Urothelium cell line (cell line): ENCODE measurements at regions not wholly inside any gene's neighbourhood (a gene's known extent, or its start where the extent isn't known, plus 50 kb on each side); places are given as distances from the start of the nearest gene placed in this dataset.
A peak's percentile ranks its signal among the peaks of the same experiment; 100 is the strongest.
"Not testable (repeated sequence)": the region's sequence is repeated elsewhere in the genome, so short reads cannot be mapped to it uniquely, and the experiment has no call there.

ENCODE experiments used
- DNase-seq: peaks from one replicate; pipeline ENCODE4 v3.0.0; 2011; ENCODE audit warnings: low spot score, mixed read lengths
- FAIRE-seq: peaks from 2 replicates; lab custom pipeline; 2011; peaks lifted over from hg19 to GRCh38; lab: Jason Lieb, UNC

DNA sequence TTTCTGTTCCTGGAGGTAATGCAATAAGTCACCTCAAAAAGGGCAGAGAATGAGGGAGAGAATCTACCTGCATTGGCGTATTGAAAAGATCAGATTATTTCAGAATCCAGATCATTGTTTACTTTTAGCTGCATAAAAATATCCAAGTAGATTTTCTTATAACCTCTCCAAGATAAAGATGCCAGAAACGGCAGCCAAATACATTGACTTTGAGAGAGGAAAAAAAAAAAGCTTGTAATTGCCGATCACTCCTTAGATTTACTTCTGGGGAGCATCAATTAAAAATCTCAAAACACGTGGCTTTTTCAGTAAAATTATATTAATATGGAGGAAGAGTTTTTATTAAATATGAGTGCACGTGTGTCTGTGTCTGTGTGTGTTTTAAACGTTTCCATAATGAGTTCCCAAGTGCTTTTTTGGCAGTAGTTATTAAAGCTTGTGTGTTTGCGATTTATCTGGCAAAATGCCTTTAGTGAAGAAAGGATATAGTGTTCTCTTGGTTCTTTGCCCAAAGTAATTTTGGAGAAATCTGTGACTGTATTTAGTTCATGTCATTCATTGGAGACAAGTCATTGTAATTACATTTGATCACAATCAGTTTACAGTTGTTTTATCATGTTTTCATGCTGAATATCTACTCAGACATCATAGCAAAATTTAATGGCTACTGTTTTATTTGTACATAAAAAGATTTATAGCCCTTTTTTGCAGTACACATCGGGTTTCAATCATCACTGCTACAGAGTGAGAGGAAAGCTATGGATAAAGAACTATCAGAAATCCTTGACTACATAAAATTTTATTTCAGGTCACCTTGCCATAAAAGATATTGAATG, 176.1 kb downstream of the TM9SF2 start:
- DNase-seq (no peak), FAIRE-seq (no peak)

DNA sequence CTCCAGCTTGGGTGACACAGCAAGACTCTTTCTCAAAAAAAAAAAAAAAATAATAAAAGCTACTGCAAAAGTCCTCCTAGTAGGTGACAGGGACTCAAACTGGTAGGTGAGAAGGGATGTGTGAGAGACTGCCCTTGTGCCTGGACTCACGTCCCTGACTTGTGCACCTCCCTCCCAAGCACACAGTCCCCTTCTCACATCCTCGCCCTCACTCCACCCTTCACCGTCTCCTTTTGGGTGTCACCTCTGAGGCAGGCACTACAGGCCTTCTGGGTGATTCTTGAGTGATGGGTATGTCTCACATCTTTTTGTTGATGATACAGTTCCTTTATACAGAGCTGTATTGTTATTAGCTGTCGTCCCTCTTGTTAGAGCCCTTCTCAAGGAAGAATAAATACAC, 170.5 kb downstream of the TM9SF2 start:
- FAIRE-seq (no peak), DNase-seq (no peak)

GRCh38 chr13:99669096-99669495, 167.8 kb downstream of the TM9SF2 start:
- DNase-seq, FAIRE-seq: not testable (repeated sequence)

DNA sequence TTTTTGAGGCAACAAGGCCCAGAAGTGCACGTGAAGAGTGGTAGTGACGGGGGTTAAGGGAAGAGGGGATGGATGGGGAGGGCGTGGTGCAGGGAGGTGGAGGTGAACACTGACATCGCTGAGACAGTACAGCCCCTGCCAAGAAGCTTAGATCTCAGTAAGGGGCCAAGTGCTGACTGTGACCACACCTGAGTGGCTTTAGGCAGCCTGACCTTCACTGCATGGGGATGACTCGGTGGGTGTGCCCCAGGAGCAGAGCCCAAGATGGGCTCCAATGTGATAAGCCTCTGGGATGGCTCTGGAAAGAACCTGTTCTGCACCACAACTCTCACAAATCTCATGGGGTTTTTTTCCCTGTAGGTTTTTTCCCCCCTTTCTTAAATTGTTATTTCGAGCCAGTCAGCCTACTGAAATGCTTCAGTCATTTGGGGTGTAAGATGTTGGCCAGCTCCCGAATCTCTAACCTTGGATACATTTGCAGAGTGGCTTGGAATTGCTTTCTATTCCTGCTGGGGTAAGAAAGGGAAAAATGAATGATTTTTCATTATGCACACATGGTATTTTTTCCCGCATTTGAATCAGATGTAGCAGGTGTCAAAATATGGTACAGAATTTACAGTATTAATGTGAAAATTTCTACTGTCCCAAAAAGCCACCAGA, 165.0 kb downstream of the TM9SF2 start:
- DNase-seq (no peak), FAIRE-seq (no peak)

- FAIRE-seq (no peak), DNase-seq (no peak)
These were observed 164.4 kb downstream of the TM9SF2 start for GRCh38 chr13:99665711-99666110.

DNA sequence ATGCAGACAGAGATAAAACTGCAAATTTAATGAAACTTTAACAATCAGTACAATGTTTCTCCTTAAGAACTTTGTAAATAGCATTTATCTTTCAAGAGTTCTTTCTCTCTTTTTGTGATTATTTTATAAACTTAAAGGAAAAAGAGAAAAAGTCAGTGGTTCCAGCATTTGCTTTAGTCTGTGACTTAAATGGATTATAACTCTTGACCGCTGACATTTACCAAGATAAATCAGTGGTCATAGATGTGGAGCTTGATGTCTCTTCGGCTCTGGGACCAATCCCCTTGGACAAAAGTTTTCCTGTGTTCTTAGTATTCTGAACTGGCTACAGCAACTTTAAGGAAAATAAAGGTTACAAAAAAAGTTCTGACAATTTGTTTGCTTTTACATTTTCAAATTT, 162.6 kb downstream of the TM9SF2 start:
- DNase-seq (no peak), FAIRE-seq (no peak)

DNA sequence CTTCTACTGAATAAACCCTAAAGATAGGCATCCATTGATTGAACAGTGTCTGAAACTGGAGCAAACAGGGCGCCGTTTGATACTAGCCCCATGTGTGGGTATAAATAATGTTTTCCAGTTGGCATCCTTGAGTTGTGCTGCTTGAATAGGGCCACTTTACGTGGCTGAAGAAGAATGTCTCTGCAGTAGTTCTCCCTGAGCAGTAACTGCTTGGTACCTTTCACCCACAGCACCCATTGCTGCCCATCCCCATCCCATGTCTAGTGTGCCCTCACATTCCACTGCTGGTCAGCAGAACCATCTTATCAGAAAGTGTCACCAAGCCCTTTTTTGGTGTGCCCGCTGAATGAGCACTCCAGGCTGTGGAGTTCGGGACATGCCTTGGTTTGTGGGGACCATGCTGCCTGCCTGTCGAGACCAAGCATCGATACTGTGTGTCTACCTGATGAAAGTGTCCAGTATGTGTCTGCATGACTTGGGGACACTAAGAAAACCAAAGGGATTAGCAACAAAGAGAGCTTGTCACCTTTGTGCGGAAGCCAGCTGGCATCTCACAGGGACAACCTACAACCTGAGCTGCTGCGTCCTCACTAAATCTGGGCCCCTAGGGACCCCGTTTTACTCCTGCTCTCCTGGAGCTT, 162.0 kb downstream of the TM9SF2 start:
- FAIRE-seq (no peak), DNase-seq (no peak)

DNA sequence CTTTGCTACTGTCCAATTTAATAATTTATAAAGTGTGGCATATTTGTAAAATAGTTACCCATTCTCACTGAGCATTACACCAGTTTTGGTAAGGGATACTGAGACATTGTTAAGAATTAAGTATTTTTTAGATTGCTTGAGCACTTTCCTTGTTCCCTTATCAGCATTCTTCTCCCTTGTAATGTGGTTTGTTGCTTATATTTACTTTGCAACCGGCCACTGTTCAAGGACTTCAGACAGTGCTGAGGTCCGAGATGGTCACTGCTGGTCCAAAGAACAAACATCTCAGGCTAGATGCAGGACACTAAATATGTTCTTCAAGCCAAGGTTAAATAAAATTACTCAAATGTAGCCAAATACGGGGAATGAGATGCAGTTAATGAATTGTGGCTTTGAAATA, 161.4 kb downstream of the TM9SF2 start:
- FAIRE-seq (no peak), DNase-seq (no peak)

DNA sequence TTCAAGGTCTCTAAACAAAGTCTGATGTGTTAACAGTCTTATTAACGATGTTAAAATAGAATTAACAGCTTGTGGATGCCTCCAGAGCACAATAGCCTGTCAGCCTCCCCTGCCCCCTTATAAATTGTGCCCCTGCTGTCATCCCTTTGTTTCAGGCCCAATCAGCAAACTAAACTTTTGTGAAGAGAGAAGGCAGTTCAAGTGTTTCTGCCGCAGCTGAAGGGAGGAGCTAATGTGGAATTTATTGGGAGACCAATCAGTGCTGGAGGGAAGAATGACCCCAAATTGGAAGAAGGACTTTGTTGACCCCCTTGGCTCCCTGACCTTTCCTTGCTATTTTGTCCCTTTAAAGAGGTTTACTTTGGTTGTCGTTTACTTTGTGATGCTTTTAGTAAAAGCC, 160.5 kb downstream of the TM9SF2 start:
- FAIRE-seq: no peak
- no peak for DNase-seq

GRCh38 chr13:99659866-99660554, 158.7 kb downstream of the TM9SF2 start:
- DNase-seq (no peak), FAIRE-seq (no peak)

DNA sequence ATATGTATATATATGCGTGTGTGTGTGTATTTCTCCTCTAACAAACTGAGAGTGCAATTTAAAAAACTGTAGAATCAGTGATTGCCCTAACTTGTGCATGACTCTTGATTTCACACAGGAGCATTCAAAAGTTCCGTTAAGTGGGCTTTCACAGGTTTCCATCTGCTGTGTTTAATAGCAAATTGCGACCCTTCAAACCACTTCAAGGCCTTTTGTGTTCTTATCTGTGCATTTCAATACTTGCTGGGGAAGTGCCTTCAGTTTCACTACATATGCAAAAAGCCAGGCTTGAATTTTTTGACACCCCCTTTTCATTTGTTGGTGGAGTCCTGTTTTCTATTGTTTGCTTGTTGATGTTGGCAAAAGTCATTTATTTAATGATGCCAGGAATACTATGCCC, 158.0 kb downstream of the TM9SF2 start:
- DNase-seq (no peak), FAIRE-seq (no peak)

DNA sequence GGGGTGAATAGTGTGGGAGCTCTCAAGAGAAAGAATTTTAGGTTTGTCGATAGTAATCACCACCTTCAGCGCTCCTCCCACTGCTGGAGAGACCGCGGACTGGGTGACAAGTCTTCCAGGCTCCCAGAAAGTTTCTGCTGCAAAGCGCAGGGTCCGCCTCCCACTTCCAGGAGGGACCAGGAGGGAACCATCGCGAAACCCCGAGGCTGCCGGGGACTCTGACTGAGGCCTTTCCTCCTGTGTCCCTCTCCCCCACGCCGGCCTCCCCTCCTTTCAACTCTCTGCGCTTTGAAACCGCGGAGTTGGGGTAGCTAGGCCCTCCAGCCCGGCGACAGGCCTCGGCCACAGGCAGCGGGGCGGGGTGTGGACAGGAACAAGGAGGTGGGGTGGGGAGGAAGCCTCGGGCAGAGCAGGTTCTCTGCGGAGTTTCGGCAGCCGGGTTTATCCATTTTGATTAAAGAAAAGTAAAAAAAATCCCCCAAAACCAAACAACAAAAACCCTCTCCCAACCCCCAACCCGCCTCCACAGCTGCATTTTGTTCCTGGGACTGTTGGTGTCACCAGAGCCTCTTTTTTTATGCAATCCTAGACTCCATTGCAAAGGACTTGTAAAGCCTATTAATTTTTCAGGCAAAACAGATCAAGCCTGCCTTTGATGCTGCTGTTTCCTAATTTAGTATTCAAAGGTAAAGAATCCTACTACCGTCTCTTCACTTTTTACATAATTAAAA, 157.2 kb downstream of the TM9SF2 start:
- FAIRE-seq (no peak), DNase-seq (no peak)

DNA sequence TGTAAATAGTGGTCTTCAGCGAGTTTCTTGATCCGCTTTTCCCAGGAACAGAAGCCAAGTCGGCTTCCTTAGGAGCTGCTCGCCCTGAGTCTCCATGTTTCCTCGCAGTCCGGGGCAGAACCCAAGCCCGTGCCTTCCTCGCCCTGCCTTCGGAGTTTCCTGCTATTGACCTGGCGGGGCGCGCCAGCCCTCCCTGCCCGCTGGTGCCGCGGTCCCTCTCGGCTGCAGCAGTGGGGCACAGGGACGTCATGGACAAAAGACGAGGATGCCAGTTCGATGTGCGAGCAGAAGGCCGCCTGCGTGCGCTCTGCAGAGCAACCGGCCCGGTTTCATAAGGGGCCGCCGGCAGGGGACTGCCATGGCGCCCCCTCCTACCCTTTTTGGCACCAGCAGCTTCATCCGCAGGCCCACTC, 156.6 kb downstream of the TM9SF2 start:
- no peak for FAIRE-seq
- DNase-seq: no peak

- DNase-seq: no peak
- no peak for FAIRE-seq
These were observed 155.6 kb downstream of the TM9SF2 start for GRCh38 chr13:99656844-99657381.

DNA sequence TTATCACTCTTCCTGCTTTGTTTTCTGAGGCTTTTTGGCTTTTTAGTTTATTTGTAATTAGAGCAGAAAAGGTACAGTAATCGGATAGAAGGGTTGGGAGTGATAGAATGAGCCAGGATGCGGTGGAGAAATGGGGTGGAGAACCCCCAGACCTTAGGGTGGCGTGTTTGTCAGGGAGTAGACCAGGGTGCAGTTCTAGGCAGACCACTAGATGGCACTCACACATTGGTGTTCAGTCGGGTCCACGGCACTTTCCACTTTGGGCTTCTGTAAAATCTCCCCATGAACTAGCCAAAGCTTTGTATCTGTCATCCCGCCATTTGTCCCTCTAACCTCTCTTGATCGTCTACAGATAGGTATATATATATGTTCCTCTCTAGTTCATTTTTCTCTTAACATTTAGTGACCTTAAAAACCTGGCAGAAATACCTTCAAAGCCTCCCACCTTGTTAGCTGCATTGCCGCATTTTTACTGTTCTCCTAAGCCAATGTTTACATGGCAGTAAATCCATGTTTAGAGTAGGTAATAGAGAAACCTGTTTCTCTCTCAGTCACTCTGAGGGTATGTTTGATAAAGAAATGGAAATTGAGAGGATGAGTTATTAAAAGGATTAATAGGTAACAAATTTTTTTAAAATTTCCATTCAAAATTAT, 154.9 kb downstream of the TM9SF2 start:
- FAIRE-seq: no peak

DNA sequence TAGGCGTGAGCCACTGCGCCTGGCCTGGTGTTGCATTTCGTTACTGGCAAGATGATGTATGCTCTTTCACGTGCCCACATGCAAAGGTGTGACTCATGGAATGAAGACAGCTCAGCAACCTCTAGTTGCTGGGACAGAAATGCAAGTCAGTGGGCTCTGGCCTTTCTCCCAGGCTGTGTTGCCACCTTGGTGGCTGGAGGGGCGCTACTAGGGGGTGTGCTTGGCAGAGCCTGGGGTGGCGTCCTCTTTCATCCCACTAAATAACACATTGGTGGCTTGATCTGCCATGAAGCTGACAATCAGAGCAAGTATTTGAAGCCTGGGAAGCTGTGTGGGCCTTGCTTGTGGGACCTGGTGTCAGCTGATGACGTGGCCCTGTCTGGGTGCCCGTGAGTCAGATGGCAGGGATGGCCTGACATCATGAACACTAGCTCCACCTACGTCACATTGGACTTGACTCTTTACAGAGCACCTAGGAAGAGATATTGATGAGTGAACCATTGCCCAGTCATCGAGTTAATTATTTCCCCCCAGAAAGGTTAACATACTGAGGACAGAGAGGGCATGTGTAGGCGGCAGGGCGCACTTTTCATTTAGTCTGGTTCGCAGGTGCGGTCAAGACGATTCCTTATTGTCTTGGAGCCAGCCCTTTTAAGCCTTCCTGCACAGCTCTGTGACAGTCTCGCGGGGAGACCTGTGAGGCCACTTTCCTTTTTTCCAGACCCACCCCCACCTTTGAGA, 154.2 kb downstream of the TM9SF2 start:
- no peak for FAIRE-seq

More for the DNA sequence above, 154.9 kb downstream of the TM9SF2 start:
- peak; percentile 58 for DNase-seq

GRCh38 chr13:99654076-99654475, 152.8 kb downstream of the TM9SF2 start:
- DNase-seq: no peak
- no peak for FAIRE-seq

More for the DNA sequence above, 154.2 kb downstream of the TM9SF2 start:
- DNase-seq: peak; percentile 50

DNA sequence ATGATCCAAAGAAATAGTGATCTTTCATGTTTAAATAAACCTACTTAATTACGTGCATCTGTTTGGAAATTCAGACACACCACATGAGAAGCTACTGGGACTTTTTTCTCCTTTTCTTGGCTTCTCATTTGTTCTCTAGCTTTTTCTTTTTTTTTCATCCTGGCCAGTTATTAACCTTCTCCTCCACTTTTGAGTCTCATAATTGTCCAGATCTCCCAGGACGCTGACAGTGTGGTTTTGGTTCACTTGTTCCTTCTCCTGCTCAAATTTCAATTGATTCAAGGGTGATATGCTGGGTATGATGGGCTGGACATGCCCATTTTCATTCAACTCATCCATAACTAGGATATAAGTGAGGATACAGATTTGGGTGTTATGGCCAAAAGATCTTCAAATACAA, 152.3 kb downstream of the TM9SF2 start:
- no peak for FAIRE-seq

GRCh38 chr13:99652901-99653300, 151.6 kb downstream of the TM9SF2 start:
- DNase-seq (no peak), FAIRE-seq (no peak)

More for the DNA sequence above, 152.3 kb downstream of the TM9SF2 start:
- DNase-seq: no peak
